ENCODE measurements at regions not wholly inside any gene's neighbourhood (a gene's known extent, or its start where the extent isn't known, plus 50 kb on each side); places are given as distances from the start of the nearest gene placed in this dataset.
"Not testable (repeated sequence)": the region's sequence is repeated elsewhere in the genome, so short reads cannot be mapped to it uniquely, and the experiment has no call there.

- no peak overlapping the region for H2AFZ ChIP-seq (ENCODE audit: insufficient read depth, low read length, poor library complexity)
- no peak for DNase-seq
- no peak overlapping the region for H2AK5ac ChIP-seq (ENCODE audit: low read length)
- no peaks in the 10 kb centered on the region for H3K4me1 ChIP-seq (ENCODE audit: control insufficient read depth in 1 of 2, insufficient read depth in 2 of 2, low read length in 2 of 2)
- no peak overlapping the region for H3K4me2 ChIP-seq (ENCODE audit: low read length)
- H4K12ac ChIP-seq (ENCODE audit: low read depth, low read length): no peak overlapping the region
- no peak overlapping the region for H4K91ac ChIP-seq (ENCODE audit: low read depth, low read length)
- H3K18ac ChIP-seq (ENCODE audit: low read length): no peak overlapping the region
- H4K8ac ChIP-seq (ENCODE audit: low read depth, low read length): no peak overlapping the region
- H2BK5ac ChIP-seq (ENCODE audit: low read depth, low read length, poor library complexity): no peak overlapping the region
- no peaks in the 10 kb centered on the region for H3K79me2 ChIP-seq (ENCODE audit: control insufficient read depth, insufficient read depth, low read length, poor library complexity)
- H2BK120ac ChIP-seq (ENCODE audit: insufficient read depth, low read length, poor library complexity): no peak overlapping the region
- H3K23ac ChIP-seq (ENCODE audit: low read length): no peak overlapping the region
- no peaks in the 10 kb centered on the region for H3K9me3 ChIP-seq (ENCODE audit: insufficient read depth, low read depth, low read length)
- no peak overlapping the region for H2BK12ac ChIP-seq (ENCODE audit: low read length)
- no peak overlapping the region for H3K14ac ChIP-seq (ENCODE audit: low read length)
- no peak overlapping the region for H3K9ac ChIP-seq (ENCODE audit: low read length)
- H3K36me3 ChIP-seq (ENCODE audit: control insufficient read depth in 1 of 2, insufficient read depth in 2 of 2, low read length in 2 of 2): no peaks in the 10 kb centered on the region
- H3K27ac ChIP-seq (ENCODE audit: low read depth, low read length): no peak overlapping the region
- H3K4ac ChIP-seq (ENCODE audit: low read depth, low read length): no peak overlapping the region
- no CpG with 5 or more reads among the region's 2 CpGs for WGBS (ENCODE audit: extremely low coverage, insufficient coverage, insufficient read length)
- H3K79me1 ChIP-seq (ENCODE audit: low read length): no peaks in the 10 kb centered on the region
- no peaks in the 10 kb centered on the region for H3K27me3 ChIP-seq (ENCODE audit: insufficient read depth, low read length)
- H3K4me3 ChIP-seq (ENCODE audit: low read depth, low read length): no peak overlapping the region
Measured at GRCh38 chr10:94251098-94251497, 111.6 kb downstream of the NOC3L start.

- WGBS (ENCODE audit: extremely low coverage, insufficient coverage, insufficient read length): no CpG with 5 or more reads among the region's 1 CpG
- Histone ChIP-seq H2BK5ac (ENCODE audit: low read depth, low read length, poor library complexity) (no peak overlapping the region), H3K27me3 (ENCODE audit: insufficient read depth, low read length) (no peaks in the 10 kb centered on the region), H3K36me3 (ENCODE audit: control insufficient read depth in 1 of 2, insufficient read depth in 2 of 2, low read length in 2 of 2) (no peaks in the 10 kb centered on the region), H2AFZ (ENCODE audit: insufficient read depth, low read length, poor library complexity) (no peak overlapping the region), H3K4me1 (ENCODE audit: control insufficient read depth in 1 of 2, insufficient read depth in 2 of 2, low read length in 2 of 2) (no peaks in the 10 kb centered on the region), H3K23ac (ENCODE audit: low read length) (no peak overlapping the region), H4K91ac (ENCODE audit: low read depth, low read length) (no peak overlapping the region), H3K9ac (ENCODE audit: low read length) (no peak overlapping the region), H3K9me3 (ENCODE audit: insufficient read depth, low read depth, low read length) (no peaks in the 10 kb centered on the region), H3K79me2 (ENCODE audit: control insufficient read depth, insufficient read depth, low read length, poor library complexity) (no peaks in the 10 kb centered on the region), H2AK5ac (ENCODE audit: low read length) (no peak overlapping the region), H3K4ac (ENCODE audit: low read depth, low read length) (no peak overlapping the region), H2BK120ac (ENCODE audit: insufficient read depth, low read length, poor library complexity) (no peak overlapping the region), H2BK12ac (ENCODE audit: low read length) (no peak overlapping the region), H3K4me2 (ENCODE audit: low read length) (no peak overlapping the region), H4K12ac (ENCODE audit: low read depth, low read length) (no peak overlapping the region), H3K27ac (ENCODE audit: low read depth, low read length) (no peak overlapping the region), H3K79me1 (ENCODE audit: low read length) (no peaks in the 10 kb centered on the region), H4K8ac (ENCODE audit: low read depth, low read length) (no peak overlapping the region), H3K4me3 (ENCODE audit: low read depth, low read length) (no peak overlapping the region), H3K14ac (ENCODE audit: low read length) (no peak overlapping the region), H3K18ac (ENCODE audit: low read length) (no peak overlapping the region)
- DNase-seq: no peak
Measured at GRCh38 chr10:94251568-94251967, 111.2 kb downstream of the NOC3L start.

GRCh38 chr10:94257407-94257806 lies 105.3 kb downstream of the NOC3L start:
- H3K79me2 ChIP-seq (ENCODE audit: control insufficient read depth, insufficient read depth, low read length, poor library complexity); H2AK5ac ChIP-seq (ENCODE audit: low read length); H4K8ac ChIP-seq (ENCODE audit: low read depth, low read length); H2BK12ac ChIP-seq (ENCODE audit: low read length); H3K9ac ChIP-seq (ENCODE audit: low read length); H3K4me1 ChIP-seq (ENCODE audit: control insufficient read depth in 1 of 2, insufficient read depth in 2 of 2, low read length in 2 of 2); H4K12ac ChIP-seq (ENCODE audit: low read depth, low read length); H3K4me2 ChIP-seq (ENCODE audit: low read length); H3K79me1 ChIP-seq (ENCODE audit: low read length); H3K18ac ChIP-seq (ENCODE audit: low read length); H3K4me3 ChIP-seq (ENCODE audit: low read depth, low read length); H3K9me3 ChIP-seq (ENCODE audit: insufficient read depth, low read depth, low read length); H2BK120ac ChIP-seq (ENCODE audit: insufficient read depth, low read length, poor library complexity); H3K27ac ChIP-seq (ENCODE audit: low read depth, low read length); H4K91ac ChIP-seq (ENCODE audit: low read depth, low read length); H3K27me3 ChIP-seq (ENCODE audit: insufficient read depth, low read length); H3K14ac ChIP-seq (ENCODE audit: low read length); H3K36me3 ChIP-seq (ENCODE audit: control insufficient read depth in 1 of 2, insufficient read depth in 2 of 2, low read length in 2 of 2); H2BK5ac ChIP-seq (ENCODE audit: low read depth, low read length, poor library complexity); DNase-seq; H3K4ac ChIP-seq (ENCODE audit: low read depth, low read length); H3K23ac ChIP-seq (ENCODE audit: low read length); H2AFZ ChIP-seq (ENCODE audit: insufficient read depth, low read length, poor library complexity): not testable (repeated sequence)
- WGBS (ENCODE audit: extremely low coverage, insufficient coverage, insufficient read length): no CpG with 5 or more reads among the region's 6 CpGs

- no peak for DNase-seq
- Histone ChIP-seq H2AK5ac (ENCODE audit: low read length) (no peak overlapping the region), H3K18ac (ENCODE audit: low read length) (no peak overlapping the region), H3K4me1 (ENCODE audit: control insufficient read depth in 1 of 2, insufficient read depth in 2 of 2, low read length in 2 of 2) (no peaks in the 10 kb centered on the region), H3K4me2 (ENCODE audit: low read length) (no peak overlapping the region), H3K27me3 (ENCODE audit: insufficient read depth, low read length) (no peaks in the 10 kb centered on the region), H4K91ac (ENCODE audit: low read depth, low read length) (no peak overlapping the region), H3K27ac (ENCODE audit: low read depth, low read length) (no peak overlapping the region), H3K4ac (ENCODE audit: low read depth, low read length) (no peak overlapping the region), H2AFZ (ENCODE audit: insufficient read depth, low read length, poor library complexity) (no peak overlapping the region), H2BK120ac (ENCODE audit: insufficient read depth, low read length, poor library complexity) (no peak overlapping the region), H3K14ac (ENCODE audit: low read length) (no peak overlapping the region), H3K9ac (ENCODE audit: low read length) (no peak overlapping the region), H3K36me3 (ENCODE audit: control insufficient read depth in 1 of 2, insufficient read depth in 2 of 2, low read length in 2 of 2) (no peaks in the 10 kb centered on the region), H4K8ac (ENCODE audit: low read depth, low read length) (no peak overlapping the region), H3K79me1 (ENCODE audit: low read length) (no peaks in the 10 kb centered on the region), H3K9me3 (ENCODE audit: insufficient read depth, low read depth, low read length) (no peaks in the 10 kb centered on the region), H2BK5ac (ENCODE audit: low read depth, low read length, poor library complexity) (no peak overlapping the region), H3K79me2 (ENCODE audit: control insufficient read depth, insufficient read depth, low read length, poor library complexity) (no peaks in the 10 kb centered on the region), H2BK12ac (ENCODE audit: low read length) (no peak overlapping the region), H4K12ac (ENCODE audit: low read depth, low read length) (no peak overlapping the region), H3K23ac (ENCODE audit: low read length) (no peak overlapping the region), H3K4me3 (ENCODE audit: low read depth, low read length) (no peak overlapping the region)
Measured at GRCh38 chr10:94260455-94260854, 102.3 kb downstream of the NOC3L start.

DNA sequence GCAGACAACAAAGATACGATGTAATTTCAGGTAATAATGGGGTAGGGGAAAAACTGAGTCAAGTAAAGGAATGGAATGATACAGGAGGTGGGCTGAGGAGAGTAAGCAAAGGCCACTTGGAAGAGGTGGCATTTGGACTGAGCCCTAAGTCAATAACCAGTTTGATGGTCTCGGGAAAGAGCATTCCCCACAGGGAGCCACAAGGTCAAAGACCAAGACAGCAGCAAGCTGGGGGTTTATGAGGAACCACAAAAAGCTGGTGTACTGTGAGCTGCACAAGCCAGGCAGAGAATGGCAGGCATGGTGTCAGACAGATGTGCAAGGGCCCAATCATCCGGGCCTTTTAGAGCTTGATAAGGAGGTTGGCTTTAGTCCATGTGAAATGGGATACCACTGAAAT lies 98.7 kb downstream of the NOC3L start:
- Histone ChIP-seq H4K12ac (ENCODE audit: low read depth, low read length) (no peak overlapping the region), H3K9ac (ENCODE audit: low read length) (no peak overlapping the region), H3K23ac (ENCODE audit: low read length) (no peak overlapping the region), H2AK5ac (ENCODE audit: low read length) (no peak overlapping the region), H3K79me2 (ENCODE audit: control insufficient read depth, insufficient read depth, low read length, poor library complexity) (no peaks in the 10 kb centered on the region), H3K36me3 (ENCODE audit: control insufficient read depth in 1 of 2, insufficient read depth in 2 of 2, low read length in 2 of 2) (no peaks in the 10 kb centered on the region), H3K18ac (ENCODE audit: low read length) (no peak overlapping the region), H3K4ac (ENCODE audit: low read depth, low read length) (no peak overlapping the region), H2BK5ac (ENCODE audit: low read depth, low read length, poor library complexity) (no peak overlapping the region), H3K79me1 (ENCODE audit: low read length) (no peaks in the 10 kb centered on the region), H3K4me3 (ENCODE audit: low read depth, low read length) (no peak overlapping the region), H4K91ac (ENCODE audit: low read depth, low read length) (no peak overlapping the region), H3K27me3 (ENCODE audit: insufficient read depth, low read length) (no peaks in the 10 kb centered on the region), H3K4me2 (ENCODE audit: low read length) (no peak overlapping the region), H2BK120ac (ENCODE audit: insufficient read depth, low read length, poor library complexity) (no peak overlapping the region), H3K27ac (ENCODE audit: low read depth, low read length) (no peak overlapping the region), H2BK12ac (ENCODE audit: low read length) (no peak overlapping the region), H3K9me3 (ENCODE audit: insufficient read depth, low read depth, low read length) (no peaks in the 10 kb centered on the region), H3K4me1 (ENCODE audit: control insufficient read depth in 1 of 2, insufficient read depth in 2 of 2, low read length in 2 of 2) (no peaks in the 10 kb centered on the region), H3K14ac (ENCODE audit: low read length) (no peak overlapping the region), H4K8ac (ENCODE audit: low read depth, low read length) (no peak overlapping the region), H2AFZ (ENCODE audit: insufficient read depth, low read length, poor library complexity) (no peak overlapping the region)
- WGBS (ENCODE audit: extremely low coverage, insufficient coverage, insufficient read length): no CpG with 5 or more reads among the region's 3 CpGs
- no peak for DNase-seq

Measured in trophoblast cell (in vitro differentiated cells and primary cell).